Right hindlimb (tissue), 1 donor: ENCODE measurements at regions not wholly inside any gene's neighbourhood (a gene's known extent, or its start where the extent isn't known, plus 50 kb on each side); places are given as distances from the start of the nearest gene placed in this dataset.
"Not testable (repeated sequence)": the region's sequence is repeated elsewhere in the genome, so short reads cannot be mapped to it uniquely, and the experiment has no call there.

Source experiments
- DNase-seq: peaks from one replicate; pipeline ENCODE4 v3.0.0-alpha.2; 2018

DNA sequence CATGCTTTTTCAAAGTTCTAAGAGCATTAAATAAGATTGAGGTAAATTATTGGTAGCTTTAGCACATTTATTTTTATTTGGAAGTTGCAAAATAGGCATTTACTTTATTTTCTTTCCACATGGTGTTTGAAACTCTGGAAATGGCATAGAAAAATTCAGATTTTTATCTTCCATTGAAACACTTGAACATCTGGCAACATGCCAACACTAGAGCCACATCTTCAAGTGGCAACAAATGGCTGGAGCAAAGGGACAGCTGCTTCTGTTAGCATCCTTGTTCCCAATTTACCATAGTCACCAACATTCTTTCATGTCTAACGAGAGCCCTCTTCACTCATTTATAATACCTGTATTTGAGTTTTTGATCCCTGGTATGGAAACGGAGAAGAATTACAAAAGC is 539.9 kb downstream of the ZNF608 start:
- no peak for DNase-seq

DNA sequence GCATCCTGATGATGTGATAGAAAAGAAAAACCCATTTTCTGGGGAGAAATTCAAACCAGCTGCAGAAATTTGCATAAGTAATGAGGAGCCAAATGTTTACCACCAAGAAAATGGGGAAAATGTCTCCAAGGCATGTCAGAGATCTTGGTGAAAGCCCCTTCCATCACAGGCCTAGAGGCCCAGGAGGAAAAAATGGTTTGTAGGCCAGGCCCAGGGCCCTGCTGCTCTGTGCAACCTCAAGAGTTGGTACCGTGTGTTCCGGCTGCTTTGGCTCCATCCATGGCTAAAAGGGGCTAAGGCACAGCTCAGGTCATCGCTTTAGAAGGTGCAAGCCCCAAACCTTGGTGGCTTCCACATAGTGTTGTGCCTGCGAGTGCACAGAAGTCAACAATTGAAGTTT is 543.1 kb downstream of the ZNF608 start:
- no peak for DNase-seq

DNA sequence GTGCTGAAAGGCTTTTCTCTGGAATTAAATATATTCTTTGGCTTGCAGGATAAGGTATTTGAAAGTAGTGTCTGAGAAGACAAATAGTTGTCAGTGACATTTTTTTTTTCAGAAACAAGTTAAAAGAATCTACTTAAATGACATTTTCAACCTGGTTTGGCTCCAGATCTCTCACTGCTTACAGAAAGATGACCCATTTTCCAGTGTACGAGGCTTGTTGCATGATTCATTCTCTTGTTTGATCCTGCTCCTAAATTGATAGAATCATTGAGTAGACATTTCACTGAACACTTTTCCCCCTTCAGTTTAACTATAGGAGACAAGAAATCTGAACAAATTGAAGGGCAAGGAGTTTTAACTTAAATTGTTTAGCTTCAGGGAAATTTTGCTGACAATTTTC is 546.1 kb downstream of the ZNF608 start:
- DNase-seq: no peak

DNA sequence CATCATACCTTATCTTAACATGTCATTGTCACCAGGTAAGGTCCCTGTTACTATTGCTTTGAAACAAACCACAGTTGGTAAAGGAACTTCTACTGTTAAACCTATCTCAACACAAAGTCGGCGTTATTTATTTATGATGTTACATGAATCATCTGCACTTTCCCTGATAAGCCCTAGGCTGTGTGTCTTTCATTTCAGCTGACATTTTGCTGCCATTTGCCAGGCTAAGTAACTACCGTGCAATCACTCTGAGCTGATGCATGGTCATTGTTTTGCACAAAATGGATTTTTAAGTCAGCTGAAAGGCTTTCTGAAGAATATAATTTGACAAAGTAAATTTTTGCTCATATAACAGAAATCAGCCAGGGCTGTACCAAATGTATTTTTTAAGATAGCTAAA is 546.5 kb downstream of the ZNF608 start:
- no peak for DNase-seq

DNA sequence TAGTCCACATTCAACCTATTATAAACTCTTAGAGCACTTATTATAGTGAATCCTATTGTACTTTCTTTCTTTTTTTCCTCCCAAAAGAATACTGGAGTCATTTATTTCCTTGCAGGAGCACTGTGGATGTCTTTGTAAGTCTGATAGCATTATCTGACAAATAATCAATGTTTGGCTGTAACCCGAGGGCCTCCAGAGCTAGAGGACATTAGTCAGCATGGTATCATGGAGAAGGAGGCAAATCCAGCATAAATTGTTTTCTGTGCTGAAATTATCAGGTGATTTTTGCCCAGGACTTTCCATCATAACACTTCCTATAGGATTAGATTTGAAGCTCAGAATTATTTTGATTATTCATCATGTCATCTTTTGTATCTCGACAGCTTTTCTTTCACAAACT is 551.0 kb downstream of the ZNF608 start:
- DNase-seq: no peak

DNA sequence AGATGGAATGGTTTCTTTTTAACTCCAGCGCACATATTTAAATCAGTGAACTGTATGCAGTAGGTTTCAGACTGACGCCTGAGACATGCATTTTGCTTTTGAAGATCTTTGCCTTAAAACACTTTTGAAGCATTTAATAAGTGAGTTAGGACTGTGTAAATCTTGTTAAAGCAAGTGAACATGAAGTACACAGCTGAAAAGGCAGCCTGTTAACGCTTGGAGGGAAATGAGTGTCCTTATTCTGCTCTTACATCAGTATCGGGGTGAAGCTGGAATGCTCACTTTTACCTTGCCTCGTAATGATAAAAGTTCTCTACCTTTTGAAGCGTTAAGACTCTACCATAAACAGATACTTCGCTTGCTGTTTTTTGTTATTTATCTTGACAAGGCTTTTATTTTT is 552.2 kb downstream of the ZNF608 start:
- DNase-seq: no peak

DNA sequence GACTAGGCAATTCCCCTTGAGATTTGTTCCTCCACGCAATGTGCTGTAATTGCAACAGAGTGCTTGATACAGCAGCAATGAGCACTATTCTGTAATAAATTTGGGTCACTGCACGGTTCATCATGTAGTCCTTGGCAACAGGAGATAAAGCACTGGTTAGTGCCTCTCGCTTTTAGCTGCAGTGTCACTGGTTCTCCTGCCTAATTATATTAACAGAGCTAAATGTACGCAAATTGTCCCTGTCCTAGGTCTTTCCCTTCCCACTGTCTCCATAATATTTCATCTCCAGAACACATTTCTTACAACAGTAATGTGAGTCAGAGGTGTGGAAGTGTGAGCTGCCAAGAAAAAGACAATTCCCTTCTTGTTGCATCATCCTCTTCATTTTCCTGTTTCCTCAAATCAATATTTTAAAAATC is 553.1 kb downstream of the ZNF608 start:
- DNase-seq: no peak

DNA sequence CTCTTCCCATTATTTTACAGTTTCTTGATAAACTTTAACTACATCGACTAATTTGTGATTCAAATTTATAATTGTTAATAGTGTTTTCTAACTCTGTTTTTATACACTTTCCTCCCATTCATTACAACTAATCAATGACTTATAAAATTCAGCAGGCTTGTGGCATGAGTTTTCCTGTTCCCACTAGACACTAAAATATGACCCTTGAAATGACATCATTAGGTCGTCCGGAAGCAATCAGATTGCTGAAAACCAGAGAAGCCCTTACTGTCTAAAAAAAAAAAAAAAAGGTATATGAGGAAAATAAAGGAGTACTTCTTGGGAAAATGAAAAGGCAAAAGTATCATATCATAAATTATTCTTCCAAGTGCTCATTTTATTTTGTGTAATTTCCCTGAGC is 553.7 kb downstream of the ZNF608 start:
- no peak for DNase-seq

DNA sequence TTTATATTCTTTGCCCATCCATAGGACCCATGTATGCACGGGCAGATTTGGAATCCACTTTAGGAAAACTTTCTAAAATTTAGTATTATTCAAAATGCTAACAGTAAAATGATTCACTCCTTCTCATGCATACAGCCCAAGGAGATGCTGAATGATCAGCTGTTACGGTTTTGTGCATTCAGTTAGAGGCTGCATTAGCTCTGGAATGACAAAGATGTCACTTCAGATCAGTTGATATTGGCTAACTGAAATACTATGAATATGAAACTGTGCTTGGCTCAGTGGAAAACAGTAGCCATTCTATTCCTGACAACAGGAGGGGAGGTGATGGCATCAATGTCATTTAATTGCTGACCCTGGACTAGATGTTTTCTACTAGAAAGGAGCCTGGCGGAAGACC is 560.7 kb downstream of the ZNF608 start:
- DNase-seq: no peak

DNA sequence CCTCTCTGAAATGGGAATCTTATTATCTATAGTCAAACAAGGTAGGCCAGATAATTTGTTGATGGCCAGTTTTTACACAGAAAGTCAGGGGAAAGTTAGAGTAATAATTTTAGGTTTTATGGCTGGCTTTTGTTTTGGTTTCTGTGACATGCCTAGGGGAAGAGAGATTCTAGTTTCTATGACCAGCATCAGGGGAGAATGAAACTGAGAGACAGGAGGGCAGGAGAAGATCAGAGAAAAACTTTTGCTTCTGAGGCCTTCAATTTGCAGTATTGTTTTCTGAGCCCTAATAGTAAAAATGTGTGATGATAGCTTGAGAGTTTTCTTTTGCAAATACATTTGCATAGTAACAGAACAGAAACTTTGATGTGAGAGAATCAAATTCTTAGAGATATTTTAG is 564.3 kb downstream of the ZNF608 start:
- no peak for DNase-seq

DNA sequence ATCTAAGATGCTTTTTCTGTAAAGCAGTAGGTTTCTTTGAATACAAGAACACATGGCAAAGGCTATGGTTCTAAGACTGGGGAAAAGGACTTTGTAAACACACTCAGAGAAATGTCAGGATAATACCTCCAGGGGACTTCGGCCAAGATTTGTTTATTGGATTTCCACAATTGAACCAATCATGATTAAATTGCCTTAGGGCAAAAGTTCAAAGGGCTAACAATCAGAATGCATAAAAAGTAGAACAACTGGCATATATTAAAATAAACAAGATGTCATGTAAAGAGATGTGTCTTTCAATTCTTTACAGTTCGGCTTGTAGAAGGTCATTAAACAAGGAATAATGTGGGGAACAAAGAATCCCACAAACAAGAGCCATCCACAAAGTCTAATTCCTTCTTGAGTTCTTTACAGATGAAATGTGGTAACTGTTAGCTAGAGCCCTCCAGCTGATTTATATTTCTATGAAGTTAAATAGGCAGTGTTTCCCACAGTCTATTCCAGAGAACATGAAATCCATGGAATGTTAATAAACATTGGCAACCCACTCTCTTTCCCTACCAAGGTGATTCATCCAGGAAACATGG is 565.5 kb downstream of the ZNF608 start:
- no peak for DNase-seq

DNA sequence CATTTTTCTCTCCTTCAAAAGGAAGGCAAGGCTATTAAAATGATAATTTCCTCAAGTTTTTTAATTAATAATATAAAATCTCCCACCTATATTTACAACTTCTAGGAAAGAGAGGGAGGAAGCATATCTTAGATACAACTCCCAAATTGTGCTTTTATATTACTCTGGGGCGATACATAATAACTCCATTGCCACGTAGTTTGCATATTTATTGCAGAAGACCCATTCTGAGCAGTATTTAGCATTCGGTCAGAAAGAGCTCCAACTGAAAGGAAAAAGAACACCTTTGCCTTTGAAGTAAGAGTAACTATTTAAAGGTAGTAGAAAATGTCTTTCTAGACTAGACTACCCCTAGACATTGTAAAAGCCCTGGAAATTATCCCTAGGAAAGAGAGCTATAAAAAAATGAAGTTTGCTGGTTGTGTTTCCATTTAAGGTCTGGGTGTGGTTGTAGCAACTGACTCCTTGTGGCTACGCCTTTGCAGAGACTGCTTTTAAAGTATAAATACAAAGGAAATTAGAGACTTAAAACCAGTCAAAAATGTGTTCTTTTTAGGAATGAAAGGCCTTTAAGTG is 566.1 kb downstream of the ZNF608 start:
- no peak for DNase-seq

DNA sequence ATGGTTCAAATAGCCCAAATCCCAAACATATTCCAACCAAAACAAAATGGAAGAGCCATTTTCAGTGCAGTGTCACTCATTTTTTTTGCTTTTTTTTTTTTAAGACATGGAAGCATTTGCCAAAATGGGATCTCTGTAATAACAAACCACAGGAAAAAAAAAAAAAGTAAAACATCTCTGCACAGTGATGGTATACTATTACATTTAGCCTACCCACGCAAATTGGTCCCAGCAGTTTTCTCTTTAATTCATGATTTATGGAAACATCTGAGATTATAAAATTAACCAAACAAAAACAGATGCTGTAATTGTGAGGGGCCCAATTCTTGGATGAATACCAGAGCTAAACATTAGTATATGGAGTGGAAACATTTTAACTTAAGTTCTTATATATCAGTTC is 566.6 kb downstream of the ZNF608 start:
- no peak for DNase-seq

DNA sequence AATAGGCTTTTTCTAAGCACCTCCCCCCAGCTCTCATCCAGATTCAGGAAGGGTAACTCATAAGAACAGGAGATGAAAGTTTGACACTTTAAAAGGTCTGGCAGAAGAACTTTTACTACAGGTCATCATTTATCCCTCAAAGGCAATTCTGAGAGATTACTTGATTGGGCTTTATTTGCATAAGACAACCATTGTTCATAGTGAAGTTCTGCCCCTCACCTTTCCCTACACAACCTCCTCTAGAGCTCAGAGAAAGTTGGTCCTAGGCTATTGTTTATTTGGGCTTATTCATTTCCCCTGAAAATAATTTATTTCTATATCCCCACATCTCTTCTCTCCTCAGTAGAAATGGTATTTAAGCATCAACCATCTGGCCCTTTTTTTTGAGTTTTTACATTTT is 568.4 kb downstream of the ZNF608 start:
- DNase-seq: no peak

DNA sequence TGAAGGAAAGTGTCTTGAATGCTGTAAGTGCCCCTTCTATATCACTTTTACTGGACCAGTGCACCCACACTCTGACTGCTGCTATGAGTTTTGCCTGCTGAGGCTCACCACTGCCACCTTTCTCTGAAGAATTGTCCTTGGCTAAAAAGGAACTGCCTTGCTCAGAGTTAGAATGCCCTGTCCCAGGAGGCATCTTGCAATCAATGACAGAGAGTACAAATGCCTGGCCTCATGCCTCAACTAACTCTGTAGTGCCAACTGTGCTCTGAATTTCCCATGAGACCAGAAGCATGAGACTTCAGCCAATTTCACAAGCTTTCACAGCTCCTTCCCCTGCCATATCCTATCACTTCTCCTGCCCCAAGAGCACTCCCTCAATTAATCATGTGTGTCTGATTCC is 569.7 kb downstream of the ZNF608 start:
- DNase-seq: no peak

DNA sequence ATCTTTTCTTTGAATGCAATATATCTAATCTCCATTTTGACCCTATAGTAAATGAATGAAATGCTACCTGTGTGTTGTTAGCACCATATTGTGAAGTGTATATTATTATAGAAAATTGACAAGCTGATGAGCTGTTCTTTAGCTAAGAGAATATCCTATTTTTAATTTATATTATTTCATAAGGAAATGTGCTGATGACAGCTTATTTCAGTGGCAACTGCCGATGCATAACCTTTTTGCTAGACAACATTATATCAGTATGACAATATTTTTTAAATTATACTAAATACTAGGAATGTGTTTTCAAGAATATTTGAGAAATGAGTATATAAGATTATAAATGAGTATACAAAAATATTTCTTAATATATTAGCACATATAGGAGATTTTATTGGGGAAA is 573.1 kb downstream of the ZNF608 start:
- no peak for DNase-seq

DNA sequence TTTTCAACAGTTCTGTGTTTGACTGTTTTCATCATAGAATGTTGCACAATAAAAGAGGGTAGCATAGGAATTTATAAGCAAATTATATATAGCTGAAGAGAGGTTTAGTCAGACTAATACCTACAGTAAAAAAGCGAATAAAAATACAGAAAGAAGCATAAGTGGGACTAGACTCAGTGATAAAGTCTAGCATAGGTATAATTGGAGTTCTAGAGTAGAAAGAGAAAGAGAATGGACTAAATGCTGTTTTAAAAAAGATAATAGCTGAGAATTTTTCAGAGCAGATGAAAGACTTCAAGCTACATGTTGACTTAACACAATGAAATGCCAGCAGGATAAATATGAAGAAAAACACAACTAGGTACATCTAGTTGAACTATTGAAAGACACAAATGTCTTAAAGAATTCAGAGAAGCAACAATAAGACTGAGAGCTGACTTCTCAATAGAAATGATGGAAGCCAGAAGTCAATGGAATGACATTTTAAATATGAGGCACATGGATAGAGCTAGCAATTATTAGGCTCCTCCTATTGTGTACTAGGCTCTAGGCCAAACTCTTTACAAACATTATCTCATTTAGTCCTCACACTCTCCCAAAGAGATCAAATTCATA is 573.9 kb downstream of the ZNF608 start:
- DNase-seq: no peak

DNA sequence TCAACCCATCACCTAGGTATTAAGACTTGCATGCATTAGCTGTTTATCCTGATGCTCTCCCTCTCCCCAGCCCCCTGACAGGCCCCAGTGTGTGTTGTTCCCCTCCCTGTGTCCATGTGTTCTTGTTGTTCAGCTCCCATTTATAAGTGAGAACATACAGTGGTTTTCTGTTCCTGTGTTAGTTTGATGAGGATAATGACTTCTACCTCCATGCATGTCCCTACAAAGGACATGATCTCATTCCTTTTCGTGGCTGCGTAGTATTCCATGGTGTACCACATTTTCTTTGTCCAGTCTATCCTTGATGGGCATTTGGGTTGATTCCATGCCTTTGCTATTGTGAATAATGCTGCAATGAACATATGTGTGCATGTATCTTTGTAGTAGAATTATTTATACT is 578.3 kb downstream of the ZNF608 start:
- DNase-seq: not testable (repeated sequence)

DNA sequence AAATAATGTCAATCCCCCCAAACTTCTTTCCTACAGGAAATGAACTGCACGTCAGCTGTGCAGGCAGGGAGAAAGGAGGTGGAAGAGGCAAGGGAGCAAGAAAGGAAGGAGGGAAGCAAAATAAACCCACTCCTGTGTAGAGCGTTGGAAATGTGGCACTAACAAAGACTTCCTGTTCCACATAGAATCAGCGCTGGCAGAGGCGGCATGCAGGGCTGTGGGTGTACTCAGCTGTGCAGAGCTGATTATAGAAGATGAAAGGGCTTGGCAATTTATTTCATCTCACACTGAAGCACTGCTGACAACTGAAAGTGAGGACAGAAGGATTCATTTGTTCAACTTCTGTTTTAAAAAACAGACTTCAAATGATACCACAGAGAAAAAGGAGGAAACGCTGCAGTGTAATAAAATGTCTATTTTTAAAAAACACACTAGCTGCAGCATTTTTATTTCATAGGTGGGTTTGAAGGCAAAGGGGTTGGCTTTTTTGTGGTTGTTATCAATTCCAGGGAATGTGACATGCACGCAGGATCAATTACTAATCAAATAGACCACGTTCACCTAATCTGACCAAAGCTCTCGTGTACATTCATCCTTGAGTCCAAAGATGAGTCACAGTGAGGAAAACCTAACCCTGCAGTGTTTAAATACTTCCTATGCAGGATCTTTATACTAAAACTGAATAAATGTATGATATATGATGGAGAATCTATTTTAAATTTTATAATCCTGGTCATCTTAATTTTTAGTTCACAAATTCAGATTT is 583.5 kb downstream of the ZNF608 start:
- peak; percentile 32 for DNase-seq

DNA sequence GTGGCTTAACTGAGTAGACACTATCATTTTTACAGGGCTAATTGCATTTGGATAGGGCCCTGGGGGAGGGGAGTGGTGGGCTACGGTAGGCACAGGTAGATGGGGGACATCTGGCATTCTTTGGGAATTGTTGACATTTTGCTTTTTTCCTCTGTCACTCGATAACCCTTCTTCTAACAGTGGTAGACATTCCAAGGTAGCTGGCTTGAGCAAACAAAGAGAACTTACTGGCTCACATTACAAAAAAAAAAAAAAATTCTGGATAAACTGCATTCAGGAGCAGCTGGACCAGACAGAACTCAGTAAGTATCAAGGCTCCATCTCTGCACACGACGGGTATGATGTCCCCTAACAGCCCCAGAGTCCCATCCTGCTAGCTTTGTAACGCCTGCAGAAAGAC is 585.2 kb downstream of the ZNF608 start:
- no peak for DNase-seq

DNA sequence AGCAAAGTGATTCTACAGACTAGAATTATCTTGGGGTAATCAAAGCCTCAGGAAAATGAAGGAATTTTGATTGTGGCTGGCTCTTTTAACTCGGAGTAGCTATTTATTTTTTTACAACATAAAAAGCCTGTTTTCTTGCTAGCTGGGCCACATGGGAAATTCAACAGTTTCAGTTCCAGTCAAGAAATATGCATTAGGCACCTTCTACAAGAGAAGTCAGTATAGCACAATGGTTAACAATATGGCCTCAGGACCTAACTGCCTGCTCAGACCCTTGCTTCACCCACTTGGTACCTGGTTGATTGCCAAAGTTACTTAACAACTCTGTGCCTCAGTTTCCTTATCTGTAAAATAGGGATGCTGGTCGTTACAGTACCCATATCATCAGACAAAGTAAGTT is 586.2 kb downstream of the ZNF608 start:
- no peak for DNase-seq

DNA sequence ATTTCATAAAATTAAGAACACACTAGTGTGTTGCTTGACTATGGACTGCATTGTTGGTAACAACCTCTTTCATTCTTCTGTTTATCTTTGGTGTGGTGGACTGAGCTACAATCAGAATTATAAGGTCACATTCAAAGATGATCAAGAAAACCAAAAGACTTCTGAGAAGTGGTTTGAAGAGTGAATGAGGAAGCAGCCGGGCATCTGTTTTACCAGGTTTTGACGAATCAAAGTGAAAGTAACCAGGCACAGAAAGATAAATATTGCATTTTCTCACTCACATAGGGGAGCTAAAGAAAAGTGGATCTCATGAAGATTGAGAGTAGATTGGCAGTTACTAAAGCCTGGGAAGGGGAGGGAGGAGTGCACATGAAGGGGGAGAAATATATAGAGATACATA is 589.1 kb downstream of the ZNF608 start:
- no peak for DNase-seq

DNA sequence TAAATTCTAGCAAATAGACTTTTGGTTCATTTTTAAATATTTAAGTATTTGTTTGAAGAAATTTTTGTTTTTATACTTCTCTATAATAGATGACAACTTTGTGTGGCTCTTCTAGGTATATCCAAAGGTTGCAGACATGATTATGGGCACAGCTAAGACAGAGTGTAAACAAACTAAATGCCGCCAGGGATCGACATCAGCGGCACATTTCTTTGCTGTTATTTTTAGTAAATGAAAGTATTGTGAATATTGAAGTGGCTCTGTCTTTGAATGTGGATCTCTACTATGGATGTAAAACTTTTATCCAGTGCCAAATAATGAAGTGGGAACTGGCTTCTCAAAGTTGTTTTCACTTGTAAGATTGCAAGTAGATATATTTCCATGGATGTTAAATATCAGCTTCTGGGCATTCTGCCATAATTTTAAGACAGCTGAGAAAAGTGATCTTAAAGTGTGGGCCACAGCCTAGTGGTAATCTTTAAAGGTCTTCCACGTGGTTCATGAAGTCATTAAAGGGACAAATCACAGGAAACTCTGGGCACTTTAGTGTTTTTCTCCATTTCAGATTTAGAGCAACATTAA is 589.9 kb downstream of the ZNF608 start:
- DNase-seq: no peak

DNA sequence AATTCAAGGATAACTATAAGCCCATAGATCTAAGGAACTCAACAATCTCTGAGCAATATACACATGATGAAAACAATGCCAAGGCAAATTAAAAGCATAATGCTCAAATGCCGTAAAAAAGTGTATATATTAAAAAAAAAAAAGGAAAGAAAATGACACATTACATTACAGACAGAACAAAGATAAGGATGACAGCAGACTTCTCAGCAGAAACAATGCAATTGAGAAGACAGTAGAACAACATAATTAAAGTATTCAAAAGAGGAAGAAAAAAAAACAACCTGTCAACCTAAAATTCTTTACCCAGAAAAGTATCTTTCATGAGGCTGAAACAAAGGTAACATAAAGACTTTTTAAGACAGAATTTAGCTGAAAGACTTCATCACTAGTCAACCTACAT is 591.7 kb downstream of the ZNF608 start:
- DNase-seq: no peak
